ENCODE measurements at regions not wholly inside any gene's neighbourhood (a gene's known extent, or its start where the extent isn't known, plus 50 kb on each side); places are given as distances from the start of the nearest gene placed in this dataset.

GRCh38 chr3:154022606-154023005, 98.6 kb upstream of the ARHGEF26 start:
- no peak for TF ChIP-seq CTCF (IDR thresholded peaks at IDR 0.05)
- no peak for TF ChIP-seq POLR2A (IDR thresholded peaks at IDR 0.05)

All from adrenal gland (tissue), 5 donors.